ENCODE measurements at regions not wholly inside any gene's neighbourhood (a gene's known extent, or its start where the extent isn't known, plus 50 kb on each side); places are given as distances from the start of the nearest gene placed in this dataset.

DNA sequence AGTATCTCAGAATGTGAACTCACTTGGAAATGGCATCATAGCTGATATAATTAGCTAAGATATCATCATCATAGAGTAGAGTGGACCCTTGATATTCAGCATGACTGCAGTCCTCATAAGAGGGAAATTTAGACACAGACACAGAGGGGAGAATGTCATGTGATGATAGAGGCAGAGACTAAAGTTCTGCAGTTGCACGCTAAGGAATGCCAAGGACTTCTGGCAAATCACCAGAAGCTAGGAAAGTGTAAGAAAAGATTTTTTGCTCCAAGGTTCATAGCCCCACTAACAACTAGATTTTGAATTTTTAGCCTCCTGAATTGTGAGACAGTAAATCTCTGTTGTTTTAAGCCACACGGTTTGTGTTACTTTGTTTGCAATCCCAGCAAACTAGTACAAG, 612.6 kb upstream of the ST8SIA4 start:
- H3K18ac ChIP-seq (ENCODE audit: insufficient read length, low read depth, low read length) = no peak overlapping the region
- H3T11ph ChIP-seq (ENCODE audit: low read length) = no peak overlapping the region
- H3K56ac ChIP-seq (ENCODE audit: insufficient read length, low read depth, low read length) = no peak overlapping the region
- H3K23ac ChIP-seq (ENCODE audit: insufficient read length, low read depth, low read length) = no peak overlapping the region
- no peak overlapping the region for H3K27ac Mint-ChIP-seq
- no peak overlapping the region for H2AFZ ChIP-seq (ENCODE audit: low read length)
- no peak overlapping the region for H3K4me2 ChIP-seq (ENCODE audit: insufficient read depth, insufficient read length, low read length)
- H4K20me1 ChIP-seq (ENCODE audit: control insufficient read depth, insufficient read depth, insufficient read length) = no peaks in the 10 kb centered on the region
- no peaks in the 10 kb centered on the region for H3K9me3 ChIP-seq (ENCODE audit: control insufficient read depth, low read depth, low read length)
- H3K4ac ChIP-seq (ENCODE audit: low read depth, low read length) = no peak overlapping the region
- peaks cover 4% of the 10 kb centered on the region in 2 experiments; a peak in 2 of 4 replicates for H3K4me1 Mint-ChIP-seq
- H3K27me3 ChIP-seq (ENCODE audit: insufficient read depth, low read length) = no peaks in the 10 kb centered on the region
- H3K36me3 Mint-ChIP-seq (ENCODE audit: insufficient read depth in 1 of 3, low read depth in 3 of 3) = peaks cover 0 to 10% (median 6%) of the 10 kb centered on the region in 3 experiments; a peak in 5 of 7 replicates
- no peak overlapping the region for H4K91ac ChIP-seq (ENCODE audit: insufficient read length, low read depth, low read length)
- H3K9ac ChIP-seq (ENCODE audit: extremely low read depth, insufficient read length, low read length) = no peak overlapping the region
- H3K9me3 Mint-ChIP-seq = peaks cover 8 to 16% of the 10 kb centered on the region in 2 experiments
- no CpG with 5 or more reads among the region's 2 CpGs for WGBS (ENCODE audit: extremely low coverage, insufficient read length, low lambda C conversion rate)
- no peak overlapping the region for H2BK12ac ChIP-seq (ENCODE audit: insufficient read length, low read depth, low read length)
- H2BK15ac ChIP-seq (ENCODE audit: low read depth, low read length) = no peak overlapping the region
- H3K27me3 Mint-ChIP-seq (ENCODE audit: low read depth) = no peaks in the 10 kb centered on the region
- H3K79me1 ChIP-seq (ENCODE audit: insufficient read depth, low read depth, low read length, poor library complexity, severe bottlenecking) = no peaks in the 10 kb centered on the region
- H4K8ac ChIP-seq (replicated peaks; ENCODE audit: insufficient read length, low read depth, low read length) = no peak overlapping the region
- H3K14ac ChIP-seq (ENCODE audit: insufficient read depth, low read length) = no peak overlapping the region
- no peak overlapping the region for H2AK5ac ChIP-seq (ENCODE audit: insufficient read length, low read length)
- H2BK120ac ChIP-seq (ENCODE audit: low read depth, low read length, poor library complexity, severe bottlenecking) = no peak overlapping the region
- DNase-seq = no peak
- H2BK20ac ChIP-seq (ENCODE audit: low read depth, low read length, poor library complexity, severe bottlenecking) = no peak overlapping the region
- no peak overlapping the region for H3K27ac ChIP-seq (ENCODE audit: insufficient read length, low read depth, low read length)
- H3K23me2 ChIP-seq (ENCODE audit: insufficient read length, low read depth, low read length, poor library complexity, severe bottlenecking) = no peaks in the 10 kb centered on the region
- H3K4me1 ChIP-seq (ENCODE audit: insufficient read depth, low read length) = no peaks in the 10 kb centered on the region
- H3K79me2 ChIP-seq (ENCODE audit: insufficient read depth, low read length) = no peaks in the 10 kb centered on the region
- H4K5ac ChIP-seq (ENCODE audit: insufficient read length, low read depth, low read length) = no peak overlapping the region
- H3K4me3 Mint-ChIP-seq = no peak overlapping the region
- no peak overlapping the region for H2BK5ac ChIP-seq (ENCODE audit: insufficient read length, low read length)
- TF ChIP-seq, protein P1, sequence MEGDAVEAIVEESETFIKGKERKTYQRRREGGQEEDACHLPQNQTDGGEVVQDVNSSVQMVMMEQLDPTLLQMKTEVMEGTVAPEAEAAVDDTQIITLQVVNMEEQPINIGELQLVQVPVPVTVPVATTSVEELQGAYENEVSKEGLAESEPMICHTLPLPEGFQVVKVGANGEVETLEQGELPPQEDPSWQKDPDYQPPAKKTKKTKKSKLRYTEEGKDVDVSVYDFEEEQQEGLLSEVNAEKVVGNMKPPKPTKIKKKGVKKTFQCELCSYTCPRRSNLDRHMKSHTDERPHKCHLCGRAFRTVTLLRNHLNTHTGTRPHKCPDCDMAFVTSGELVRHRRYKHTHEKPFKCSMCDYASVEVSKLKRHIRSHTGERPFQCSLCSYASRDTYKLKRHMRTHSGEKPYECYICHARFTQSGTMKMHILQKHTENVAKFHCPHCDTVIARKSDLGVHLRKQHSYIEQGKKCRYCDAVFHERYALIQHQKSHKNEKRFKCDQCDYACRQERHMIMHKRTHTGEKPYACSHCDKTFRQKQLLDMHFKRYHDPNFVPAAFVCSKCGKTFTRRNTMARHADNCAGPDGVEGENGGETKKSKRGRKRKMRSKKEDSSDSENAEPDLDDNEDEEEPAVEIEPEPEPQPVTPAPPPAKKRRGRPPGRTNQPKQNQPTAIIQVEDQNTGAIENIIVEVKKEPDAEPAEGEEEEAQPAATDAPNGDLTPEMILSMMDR (conservative IDR thresholded peaks at IDR 0.05) = no peak

Measured in H9 (cell line).